IMR-90 (cell line): ENCODE measurements at regions not wholly inside any gene's neighbourhood (a gene's known extent, or its start where the extent isn't known, plus 50 kb on each side); places are given as distances from the start of the nearest gene placed in this dataset.

Source experiments
- ATAC-seq: fragments of 200-7000 bp; cut with Tn5 transposase; 2 replicates; pipeline ENCODE4 v1.9.1; 2020; ENCODE audit warnings: low read depth, mild to moderate bottlenecking, moderate library complexity
- BruUV-seq: library from RNA; stranded (reverse); fragments of 400-500 nt; replicated peaks from 2 replicates; lab custom pipeline; 2021; lab: Mats Ljungman, UMichigan
- CTCF ChIA-PET: fragments of 300-600 bp; formaldehyde crosslinking; extraction: SDS; loops from one replicate; lab custom pipeline; 2021; ENCODE audit warnings: antibody characterized with exemption; lab: Yijun Ruan, JAX
- POLR2A ChIA-PET: fragments of 300-600 bp; sonication (Branson Sonifier 250); formaldehyde crosslinking; loops from one replicate; lab custom pipeline; 2022; ENCODE audit warnings: antibody characterized with exemption; ENCODE audit not compliant: unreplicated experiment; lab: Charles Lee
- DNase-seq: peaks from one replicate; pipeline ENCODE4 v3.0.0; 2013
- H2AFZ ChIP-seq: replicated peaks from 2 replicates; pipeline ENCODE3; 2013; ENCODE audit warnings: low read length, mild to moderate bottlenecking; ENCODE audit not compliant: poor library complexity
- H2AK5ac ChIP-seq: 2 replicates; pipeline ENCODE4 v1.6.1; 2013; ENCODE audit warnings: low read depth, low read length, inconsistent platforms
- H2AK9ac ChIP-seq: replicated peaks from 2 replicates; pipeline ENCODE3; 2013; ENCODE audit warnings: mild to moderate bottlenecking, low read depth, low read length, moderate library complexity; ENCODE audit not compliant: poor library complexity
- H2BK120ac ChIP-seq: 2 replicates; pipeline ENCODE4 v1.6.1; 2013; ENCODE audit warnings: low read depth, low read length, inconsistent platforms
- H2BK15ac ChIP-seq: 3 replicates; pipeline ENCODE4 v1.6.1; 2013; ENCODE audit warnings: low read depth, low read length, inconsistent platforms
- H2BK20ac ChIP-seq: 2 replicates; pipeline ENCODE4 v1.6.1; 2013; ENCODE audit warnings: low read depth, mild to moderate bottlenecking, inconsistent platforms, low read length, moderate library complexity
- H2BK5ac ChIP-seq: 2 replicates; pipeline ENCODE4 v1.6.1; 2013; ENCODE audit warnings: mild to moderate bottlenecking, low read depth, low read length, inconsistent platforms; ENCODE audit not compliant: poor library complexity, severe bottlenecking
- H3K14ac ChIP-seq: replicated peaks from 2 replicates; pipeline ENCODE4 v1.6.1; 2013; ENCODE audit warnings: low read depth, low read length, inconsistent platforms
- H3K18ac ChIP-seq: 2 replicates; pipeline ENCODE4 v1.6.1; 2013; ENCODE audit warnings: low read depth, low read length, control low read depth
- H3K23ac ChIP-seq: 2 replicates; pipeline ENCODE4 v1.6.1; 2013; ENCODE audit warnings: low read depth, low read length, inconsistent platforms
- H3K27ac ChIP-seq: 2 replicates; pipeline ENCODE4 v1.5.1; 2013; ENCODE audit warnings: mild to moderate bottlenecking, control low read depth, low read length; ENCODE audit not compliant: insufficient read depth
- H3K27me3 ChIP-seq: 2 replicates; pipeline ENCODE4 v1.6.1; 2013; ENCODE audit warnings: low read length; ENCODE audit not compliant: control insufficient read depth, insufficient read depth
- H3K36me3 ChIP-seq: 2 replicates; pipeline ENCODE4 v1.6.1; 2013; ENCODE audit warnings: low read length, mixed read lengths; ENCODE audit not compliant: control insufficient read depth, insufficient read depth
- H3K4ac ChIP-seq: 2 replicates; pipeline ENCODE4 v1.6.1; 2013; ENCODE audit warnings: low read depth, low read length, inconsistent platforms
- H3K4me1 ChIP-seq: 2 replicates; pipeline ENCODE4 v1.6.1; 2013; ENCODE audit warnings: low read length, mixed read lengths; ENCODE audit not compliant: control insufficient read depth, insufficient read depth
- H3K4me2 ChIP-seq: 2 replicates; pipeline ENCODE4 v1.6.1; 2013; ENCODE audit warnings: low read depth, mild to moderate bottlenecking, control low read depth, low read length, moderate library complexity
- H3K4me3 ChIP-seq: 2 replicates; pipeline ENCODE4 v1.5.1; 2013; ENCODE audit warnings: low read depth, mild to moderate bottlenecking, control low read depth, low read length, moderate library complexity; ENCODE audit not compliant: insufficient read depth
- H3K56ac ChIP-seq: 2 replicates; pipeline ENCODE4 v1.6.1; 2013; ENCODE audit warnings: low read length, inconsistent platforms; ENCODE audit not compliant: insufficient read depth; ENCODE audit errors: extremely low read depth
- H3K79me1 ChIP-seq, 2 experiments: 2 replicates each; pipeline ENCODE4 v1.6.1; 2013; ENCODE audit warnings: low read length in 2 of 2, inconsistent platforms in 1 of 2, low read depth in 1 of 2
- H3K9ac ChIP-seq: 2 replicates; pipeline ENCODE4 v1.6.1; 2013; ENCODE audit warnings: low read depth, low read length, control low read depth
- H3K9me1 ChIP-seq: 2 replicates; pipeline ENCODE4 v1.6.1; 2013; ENCODE audit warnings: low read length, inconsistent platforms; ENCODE audit not compliant: insufficient read depth
- H3K9me3 ChIP-seq: 2 replicates; pipeline ENCODE4 v1.6.1; 2013; ENCODE audit warnings: low read length; ENCODE audit not compliant: control insufficient read depth, insufficient read depth
- H4K20me1 ChIP-seq: 2 replicates; pipeline ENCODE4 v1.6.1; 2013; ENCODE audit warnings: low read length, inconsistent platforms; ENCODE audit not compliant: insufficient read depth
- H4K5ac ChIP-seq: 2 replicates; pipeline ENCODE4 v1.6.1; 2013; ENCODE audit warnings: mild to moderate bottlenecking, low read depth, low read length, control low read depth
- H4K8ac ChIP-seq, 2 experiments: 2 replicates each; pipeline ENCODE4 v1.6.1; 2013; ENCODE audit warnings: low read depth in 2 of 2, low read length in 2 of 2, control low read depth in 1 of 2, inconsistent platforms in 1 of 2
- H4K91ac ChIP-seq: 2 replicates; pipeline ENCODE4 v1.6.1; 2013; ENCODE audit warnings: low read depth, low read length, inconsistent platforms; ENCODE audit not compliant: insufficient read depth
- BHLHE40 ChIP-seq: fragments of 150-350 bp; IDR thresholded peaks from 2 replicates; pipeline ENCODE4 v1.6.1; 2016; ENCODE audit warnings: mild to moderate bottlenecking, low read depth, low read length
- CEBPB ChIP-seq: IDR thresholded peaks from 2 replicates; pipeline ENCODE4 v1.6.1; 2012; ENCODE audit warnings: low read depth, low read length, improper control_type of control experiment
- CHD1 ChIP-seq: IDR thresholded peaks from 2 replicates; pipeline ENCODE4 v1.6.1; 2012; ENCODE audit warnings: low read depth, low read length, improper control_type of control experiment
- CTCF ChIP-seq: conservative IDR thresholded peaks from 2 replicates; pipeline ENCODE4 v1.5.1; 2012; ENCODE audit warnings: mild to moderate bottlenecking, low read depth, low read length, improper control_type of control experiment
- ELK1 ChIP-seq: fragments of 150-350 bp; IDR thresholded peaks from 2 replicates; pipeline ENCODE4 v1.6.1; 2016; ENCODE audit warnings: low read depth, mild to moderate bottlenecking, low read length, moderate library complexity, borderline replicate concordance
- FOS ChIP-seq: fragments of 150-350 bp; IDR thresholded peaks from 2 replicates; pipeline ENCODE4 v1.6.1; 2016; ENCODE audit warnings: low read depth, low read length
- MAFK ChIP-seq: IDR thresholded peaks from 2 replicates; pipeline ENCODE4 v1.6.1; 2012; ENCODE audit warnings: low read depth, low read length, improper control_type of control experiment
- MAZ ChIP-seq: IDR thresholded peaks from 2 replicates; pipeline ENCODE4 v1.6.1; 2012; ENCODE audit warnings: low read depth, mild to moderate bottlenecking, low read length, improper control_type of control experiment, moderate library complexity, borderline replicate concordance
- MXI1 ChIP-seq: IDR thresholded peaks from 2 replicates; pipeline ENCODE4 v1.6.1; 2012; ENCODE audit warnings: low read depth, mild to moderate bottlenecking, low read length, moderate library complexity, borderline replicate concordance
- NFE2L2 ChIP-seq: fragments of 150-350 bp; IDR thresholded peaks from 2 replicates; pipeline ENCODE4 v1.6.1; 2016; ENCODE audit warnings: low read depth, mild to moderate bottlenecking, low read length
- POLR2A ChIP-seq: IDR thresholded peaks from 2 replicates; pipeline ENCODE4 v1.6.1; 2012; ENCODE audit warnings: mild to moderate bottlenecking, low read depth, low read length
- RAD21 ChIP-seq: IDR thresholded peaks from 2 replicates; pipeline ENCODE4 v1.6.1; 2012; ENCODE audit warnings: low read length, improper control_type of control experiment
- RCOR1 ChIP-seq: IDR thresholded peaks from 2 replicates; pipeline ENCODE4 v1.6.1; 2012; ENCODE audit warnings: mild to moderate bottlenecking, low read length, improper control_type of control experiment; ENCODE audit not compliant: insufficient replicate concordance
- RFX5 ChIP-seq: IDR thresholded peaks from 2 replicates; pipeline ENCODE4 v1.8.0; 2012; ENCODE audit warnings: low read depth, mild to moderate bottlenecking, low read length, moderate library complexity
- SMC3 ChIP-seq: fragments of 150-350 bp; IDR thresholded peaks from 2 replicates; pipeline ENCODE4 v1.6.1; 2016; ENCODE audit warnings: low read depth, mild to moderate bottlenecking, antibody characterized with exemption, low read length, moderate library complexity
- USF2 ChIP-seq: fragments of 150-350 bp; IDR thresholded peaks from 2 replicates; pipeline ENCODE4 v1.6.1; 2017; ENCODE audit warnings: mild to moderate bottlenecking, antibody characterized with exemption, low read length, low read depth
- WGBS, 2 experiments: methylation state at CpG; one replicate each; pipeline versions ENCODE4 v1.1.5 to v1.1.7; 2013; ENCODE audit warnings: missing lambda C conversion rate in 2 of 2; ENCODE audit not compliant: insufficient read length in 1 of 2; ENCODE audit errors: extremely low coverage in 2 of 2; 5-methylcytosine and 5-hydroxymethylcytosine counted together
- dilution Hi-C: fragments of 300-500 bp; cut with HindIII; formaldehyde crosslinking; loops from one replicate; pipeline ENCODE4 v1.14.3; 2018; ENCODE audit warnings: low sequenced_read_pairs; ENCODE audit not compliant: unreplicated experiment
- in situ Hi-C: fragments of 300-500 bp; cut with MboI; formaldehyde crosslinking; loops from 3 replicates; pipeline ENCODE4 v1.14.3; 2019; ENCODE audit warnings: low sequenced_read_pairs, inconsistent platforms, mixed read lengths
- intact Hi-C: fragments of 100-400 bp; cut with micrococcal nuclease; formaldehyde crosslinking; loops from 2 replicates; pipeline ENCODE4 v1.10.0; 2022

- in situ Hi-C loops (no loop called here), dilution Hi-C loops (no loop called here), intact Hi-C loops (no loop called here)
- Histone ChIP-seq H3K4me3 (no peak overlapping the region), H2BK15ac (no peak overlapping the region), H3K27ac (no peak overlapping the region), H2AK5ac (no peak overlapping the region), H3K4me1 (no peaks in the 10 kb centered on the region), H4K8ac (no peak overlapping the region), H2BK20ac (no peak overlapping the region), H4K5ac (no peak overlapping the region), H4K20me1 (no peaks in the 10 kb centered on the region), H2BK120ac (no peak overlapping the region), H3K14ac (no peak overlapping the region), H3K9me3 (no peaks in the 10 kb centered on the region), H3K56ac (no peak overlapping the region), H4K91ac (no peak overlapping the region), H2AFZ (no peak overlapping the region), H3K79me1 (no peaks in the 10 kb centered on the region), H3K9ac (no peak overlapping the region), H3K36me3 (no peaks in the 10 kb centered on the region), H3K4ac (no peak overlapping the region), H2AK9ac (no peak overlapping the region), H3K4me2 (no peak overlapping the region), H3K27me3 (peaks cover 6% of the 10 kb centered on the region), H2BK5ac (no peak overlapping the region), H3K9me1 (no peaks in the 10 kb centered on the region), H3K23ac (no peak overlapping the region), H3K18ac (no peak overlapping the region)
- POLR2A ChIA-PET: no interaction called here
- no CpG with 5 or more reads among the region's 3 CpGs for WGBS, 2 experiments
- CTCF ChIA-PET: no interaction called here
- ATAC-seq (no peak), DNase-seq (no peak)
- TF ChIP-seq RFX5: no peak
- no peak for TF ChIP-seq NFE2L2
- TF ChIP-seq SMC3: no peak
- no peak for TF ChIP-seq USF2
- TF ChIP-seq RCOR1: no peak
- TF ChIP-seq MAFK: no peak
- TF ChIP-seq CHD1: no peak
- no peak for TF ChIP-seq MXI1
- TF ChIP-seq ELK1: no peak
- TF ChIP-seq MAZ: no peak
- TF ChIP-seq FOS: no peak
- no peak for TF ChIP-seq CTCF
- TF ChIP-seq CEBPB: no peak
- TF ChIP-seq RAD21: no peak
- no peak for TF ChIP-seq POLR2A
- no peak for TF ChIP-seq BHLHE40
- BruUV-seq: no TSS peak
Observed at GRCh38 chr10:33860552-33860951, 526.1 kb upstream of the NRP1 start.
